BE2C (cell line): ENCODE measurements at regions not wholly inside any gene's neighbourhood (a gene's known extent, or its start where the extent isn't known, plus 50 kb on each side); places are given as distances from the start of the nearest gene placed in this dataset.

Experiments used
- DNase-seq: peaks from one replicate; pipeline ENCODE4 v3.0.0-alpha.2; 2020
- H3K27me3 ChIP-seq: fragments of 250-450 bp; sonication (Bioruptor Pico); 2 replicates; pipeline ENCODE4 v1.5.1; 2020; ENCODE audit warnings: mild to moderate bottlenecking
- H3K36me3 ChIP-seq: fragments of 250-450 bp; sonication (Bioruptor Pico); 2 replicates; pipeline ENCODE4 v1.5.1; 2020; ENCODE audit warnings: mild to moderate bottlenecking
- H3K4me1 ChIP-seq: fragments of 250-450 bp; sonication (Bioruptor Pico); 2 replicates; pipeline ENCODE4 v1.5.1; 2020
- H3K4me3 ChIP-seq: 2 replicates; pipeline ENCODE4 v1.5.1; 2011; ENCODE audit warnings: low read depth, low read length
- H3K9me3 ChIP-seq: fragments of 250-450 bp; sonication (Bioruptor Pico); 2 replicates; pipeline ENCODE4 v1.5.1; 2020
- CTCF ChIP-seq: IDR thresholded peaks from 2 replicates; pipeline ENCODE4 v1.5.1; 2012; ENCODE audit warnings: mild to moderate bottlenecking, low read depth, low read length

DNA sequence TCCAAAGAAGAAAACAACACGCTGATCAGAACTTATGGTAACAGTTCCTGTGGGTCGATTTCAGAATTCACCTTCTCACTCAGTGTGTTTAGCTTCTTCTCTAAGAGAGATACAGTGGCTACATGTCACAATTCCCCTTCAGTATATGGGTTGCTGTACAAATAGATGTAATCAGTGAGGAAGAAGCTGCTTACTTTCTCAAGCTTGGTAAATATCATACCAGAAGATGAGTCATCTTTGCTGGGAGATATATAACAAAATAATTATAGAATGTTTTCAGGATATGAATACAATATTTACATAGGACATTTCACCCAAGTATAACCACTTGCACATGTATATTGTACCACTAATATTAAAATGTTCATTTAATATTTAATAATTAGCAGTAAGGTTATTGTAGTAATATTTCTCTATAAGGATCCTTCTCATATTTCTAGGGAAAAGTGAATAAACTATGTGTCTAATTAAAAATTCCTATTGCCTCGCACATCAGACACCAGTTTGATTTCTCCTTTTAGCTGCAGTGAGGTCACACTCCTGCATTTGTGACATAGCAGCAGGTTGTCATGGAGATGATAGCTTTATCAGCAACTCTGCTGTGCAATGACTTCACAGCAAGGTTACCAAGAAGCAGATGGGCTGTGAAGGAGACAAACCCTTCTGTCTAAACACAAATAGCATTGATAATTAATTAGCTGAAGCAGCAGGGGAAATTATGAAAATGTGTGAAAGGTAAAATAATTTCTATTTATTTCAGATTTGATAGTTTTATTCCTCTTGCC, 211.4 kb downstream of the TUSC7 start:
- Histone ChIP-seq H3K4me1 (peaks cover 7% of the 10 kb centered on the region), H3K9me3 (no peaks in the 10 kb centered on the region), H3K36me3 (no peaks in the 10 kb centered on the region), H3K27me3 (no peaks in the 10 kb centered on the region), H3K4me3 (no peak overlapping the region)
- TF ChIP-seq CTCF, result no peak
- no peak for DNase-seq

- H3K4me3 ChIP-seq, result no peak overlapping the region
- no peaks in the 10 kb centered on the region for H3K36me3 ChIP-seq
- no peaks in the 10 kb centered on the region for H3K27me3 ChIP-seq
- DNase-seq, result no peak
- peaks cover 18% of the 10 kb centered on the region for H3K4me1 ChIP-seq
- no peak for TF ChIP-seq CTCF
- no peaks in the 10 kb centered on the region; the same call in 1 of the 2 replicates for H3K9me3 ChIP-seq
These were observed 218.3 kb downstream of the TUSC7 start for GRCh38 chr3:116927918-116928317.

GRCh38 chr3:116929505-116930222, 220.1 kb downstream of the TUSC7 start:
- peaks cover 20% of the 10 kb centered on the region for H3K4me1 ChIP-seq
- H3K27me3 ChIP-seq, result no peaks in the 10 kb centered on the region
- peak; percentile 50 for DNase-seq
- no peak for TF ChIP-seq CTCF
- H3K9me3 ChIP-seq, result no peaks in the 10 kb centered on the region; the same call in 1 of the 2 replicates
- peak overlapping the region; percentile 23 for H3K4me3 ChIP-seq
- H3K36me3 ChIP-seq, result no peaks in the 10 kb centered on the region

- Histone ChIP-seq H3K4me3 (peak overlapping the region; percentile 19; the same call in 1 of the 2 replicates), H3K36me3 (no peaks in the 10 kb centered on the region), H3K4me1 (peaks cover 20% of the 10 kb centered on the region), H3K9me3 (no peaks in the 10 kb centered on the region; the same call in 1 of the 2 replicates), H3K27me3 (no peaks in the 10 kb centered on the region)
- TF ChIP-seq CTCF, result no peak
- peak; percentile 59 for DNase-seq
These were observed 221.2 kb downstream of the TUSC7 start for GRCh38 chr3:116930786-116931185.

GRCh38 chr3:116939091-116939490, 229.5 kb downstream of the TUSC7 start:
- 0 out of 2 replicates have a peak, but pooled peaks cover 3% of the 10 kb centered on the region for H3K9me3 ChIP-seq
- no peaks in the 10 kb centered on the region for H3K27me3 ChIP-seq
- no peaks in the 10 kb centered on the region for H3K36me3 ChIP-seq
- no peak for TF ChIP-seq CTCF
- no peak overlapping the region for H3K4me3 ChIP-seq
- peak; percentile 90 for DNase-seq
- peaks cover 14% of the 10 kb centered on the region for H3K4me1 ChIP-seq

DNA sequence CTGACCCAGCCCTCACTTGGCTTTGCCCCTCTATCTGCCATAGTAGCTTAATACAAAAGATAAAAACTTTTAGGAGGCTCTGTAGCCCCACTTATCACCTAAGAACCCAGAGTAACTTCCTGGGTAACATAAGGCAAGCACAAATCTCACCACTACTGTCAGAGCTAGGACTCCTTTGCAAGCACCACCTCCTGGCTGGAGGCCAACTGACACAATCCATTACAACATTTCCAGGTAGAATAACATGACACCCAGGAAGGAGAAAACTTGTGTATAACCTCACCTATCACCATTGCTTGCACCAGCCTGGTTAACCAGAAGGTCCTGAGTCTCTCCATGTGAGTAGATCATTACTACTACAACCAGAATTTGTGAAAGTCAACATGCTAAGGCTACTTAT, 230.0 kb downstream of the TUSC7 start:
- no peak for TF ChIP-seq CTCF
- peaks cover 14% of the 10 kb centered on the region for H3K4me1 ChIP-seq
- H3K9me3 ChIP-seq, result 0 out of 2 replicates have a peak, but pooled peaks cover 3% of the 10 kb centered on the region
- no peaks in the 10 kb centered on the region for H3K36me3 ChIP-seq
- H3K27me3 ChIP-seq, result no peaks in the 10 kb centered on the region
- H3K4me3 ChIP-seq, result no peak overlapping the region
- DNase-seq, result peak; percentile 15
